Neuronal stem cell (in vitro differentiated cells): ENCODE measurements at regions not wholly inside any gene's neighbourhood (a gene's known extent, or its start where the extent isn't known, plus 50 kb on each side); places are given as distances from the start of the nearest gene placed in this dataset.

Experiments
- DNase-seq: peaks from one replicate; pipeline ENCODE4 v3.0.0-alpha.2; 2013; ENCODE audit warnings: low spot score
- H2AFZ ChIP-seq: one replicate; pipeline ENCODE4 v1.6.1; 2013; ENCODE audit warnings: mild to moderate bottlenecking, low read length, inconsistent platforms
- H2AK5ac ChIP-seq: 2 replicates; pipeline ENCODE4 v1.6.1; 2013; ENCODE audit warnings: low read depth, mild to moderate bottlenecking, inconsistent platforms, low read length, moderate library complexity, mixed read lengths
- H2BK120ac ChIP-seq: 2 replicates; pipeline ENCODE4 v1.6.1; 2013; ENCODE audit warnings: low read depth, mild to moderate bottlenecking, inconsistent platforms, low read length, moderate library complexity, mixed read lengths
- H2BK12ac ChIP-seq: one replicate; pipeline ENCODE4 v1.6.1; 2013; ENCODE audit warnings: low read length, inconsistent platforms
- H2BK15ac ChIP-seq: 2 replicates; pipeline ENCODE4 v1.6.1; 2013; ENCODE audit warnings: mild to moderate bottlenecking, low read length, inconsistent platforms, mixed read lengths
- H2BK5ac ChIP-seq: one replicate; pipeline ENCODE4 v1.6.1; 2013; ENCODE audit warnings: inconsistent platforms, mild to moderate bottlenecking, low read length, moderate library complexity
- H3K14ac ChIP-seq: one replicate; pipeline ENCODE4 v1.6.1; 2013; ENCODE audit warnings: low read length, inconsistent platforms
- H3K18ac ChIP-seq: 2 replicates; pipeline ENCODE4 v1.6.1; 2013; ENCODE audit warnings: low read length, inconsistent platforms
- H3K23ac ChIP-seq: 2 replicates; pipeline ENCODE4 v1.6.1; 2013; ENCODE audit warnings: low read depth, mild to moderate bottlenecking, mixed read lengths, low read length, inconsistent platforms; ENCODE audit not compliant: poor library complexity
- H3K27ac ChIP-seq: replicated peaks from 3 replicates; pipeline ENCODE4 v1.5.1; 2013; ENCODE audit warnings: low read length, inconsistent platforms
- H3K27me3 ChIP-seq, 3 experiments: 2 replicates each; pipeline ENCODE4 v1.6.1; 2013; ENCODE audit warnings: low read length in 3 of 3, mild to moderate bottlenecking in 2 of 3, inconsistent platforms in 1 of 3, low read depth in 1 of 3, mixed read lengths in 1 of 3, moderate library complexity in 1 of 3; ENCODE audit not compliant: control insufficient read depth in 3 of 3, insufficient read depth in 3 of 3
- H3K36me3 ChIP-seq, 2 donors: replicated peaks in 1 of 2; 2 replicates each; pipeline ENCODE4 v1.6.1; 2013; ENCODE audit warnings: low read length in 2 of 2; ENCODE audit not compliant: control insufficient read depth in 2 of 2, insufficient read depth in 2 of 2
- H3K4ac ChIP-seq: 2 replicates; pipeline ENCODE4 v1.6.1; 2013; ENCODE audit warnings: inconsistent platforms, mild to moderate bottlenecking, low read length, moderate library complexity
- H3K4me1 ChIP-seq, 2 donors: 1 replicate in 1 of 2; 2 replicates in 1 of 2; pipeline ENCODE4 v1.6.1; 2013; ENCODE audit warnings: low read length in 2 of 2, low read depth in 1 of 2; ENCODE audit not compliant: control insufficient read depth in 2 of 2, insufficient read depth in 1 of 2
- H3K4me2 ChIP-seq: one replicate; pipeline ENCODE4 v1.6.1; 2013; ENCODE audit warnings: mild to moderate bottlenecking, low read length, inconsistent platforms; ENCODE audit not compliant: insufficient read depth, poor library complexity, severe bottlenecking
- H3K4me3 ChIP-seq, 2 donors: 2 replicates each; pipeline ENCODE4 v1.5.1; 2013; ENCODE audit warnings: low read length in 2 of 2, mild to moderate bottlenecking in 2 of 2, inconsistent platforms in 1 of 2, moderate library complexity in 1 of 2
- H3K79me1 ChIP-seq: one replicate; pipeline ENCODE4 v1.6.1; 2013; ENCODE audit warnings: low read depth, mild to moderate bottlenecking, inconsistent platforms, low read length, moderate library complexity
- H3K9ac ChIP-seq: one replicate; pipeline ENCODE4 v1.6.1; 2013; ENCODE audit warnings: mild to moderate bottlenecking, low read depth, low read length, inconsistent platforms; ENCODE audit not compliant: poor library complexity
- H3K9me3 ChIP-seq, 2 donors: replicated peaks in 1 of 2; 2 replicates each; pipeline versions ENCODE3 to v1.6.1; 2013; ENCODE audit warnings: low read length in 2 of 2, mild to moderate bottlenecking in 2 of 2, inconsistent platforms in 1 of 2, low read depth in 1 of 2, mixed read lengths in 1 of 2, moderate library complexity in 1 of 2; ENCODE audit not compliant: control insufficient read depth in 2 of 2, insufficient read depth in 1 of 2
- H4K8ac ChIP-seq: one replicate; pipeline ENCODE4 v1.6.1; 2013; ENCODE audit warnings: low read depth, mild to moderate bottlenecking, inconsistent platforms, low read length, moderate library complexity
- H4K91ac ChIP-seq: one replicate; pipeline ENCODE4 v1.6.1; 2013; ENCODE audit warnings: low read length, low read depth, mild to moderate bottlenecking, inconsistent platforms; ENCODE audit not compliant: poor library complexity
- WGBS, 2 donors: extraction: QIAGEN DNeasy Blood & Tissue Kit; methylation state at CpG; one replicate each; pipeline ENCODE4 v1.1.7; 2013; ENCODE audit warnings: missing lambda C conversion rate in 2 of 2, mixed read lengths in 1 of 2; ENCODE audit not compliant: insufficient read length in 2 of 2, insufficient replicate concordance in 1 of 2; ENCODE audit errors: extremely low coverage in 2 of 2; 5-methylcytosine and 5-hydroxymethylcytosine counted together

- Histone ChIP-seq H4K8ac (no peak overlapping the region), H3K4ac (no peak overlapping the region), H3K14ac (no peak overlapping the region), H2BK120ac (no peak overlapping the region), H2BK5ac (no peak overlapping the region), H3K79me1 (no peaks in the 10 kb centered on the region), H2AFZ (no peak overlapping the region), H3K27ac (no peak overlapping the region), H3K23ac (no peak overlapping the region), H3K18ac (no peak overlapping the region), H3K36me3 (no peaks in the 10 kb centered on the region), H3K9ac (no peak overlapping the region), H3K4me2 (no peak overlapping the region), H4K91ac (no peak overlapping the region), H2BK15ac (no peak overlapping the region), H2AK5ac (no peak overlapping the region), H3K9me3 (no peaks in the 10 kb centered on the region), H2BK12ac (no peak overlapping the region), H3K4me3 (no peak overlapping the region), H3K27me3 (no peaks in the 10 kb centered on the region), H3K4me1 (peaks cover 0 to 5% of the 10 kb centered on the region in 2 donors)
- no peak for DNase-seq
- no CpG with 5 or more reads among the region's 9 CpGs for WGBS, 2 donors
These were observed 76.9 kb upstream of the NFIL3 start for GRCh38 chr9:91500509-91501014.

GRCh38 chr9:91496351-91496750 is 72.7 kb upstream of the NFIL3 start:
- Histone ChIP-seq H4K91ac (no peak overlapping the region), H4K8ac (no peak overlapping the region), H3K27ac (no peak overlapping the region), H3K27me3 (no peaks in the 10 kb centered on the region), H3K18ac (no peak overlapping the region), H3K36me3 (no peaks in the 10 kb centered on the region), H2BK15ac (no peak overlapping the region), H2BK5ac (no peak overlapping the region), H3K4me2 (no peak overlapping the region), H3K4me3 (no peak overlapping the region), H3K4me1 (peaks cover 0 to 5% of the 10 kb centered on the region in 2 donors), H3K4ac (no peak overlapping the region), H3K9ac (no peak overlapping the region), H2AFZ (no peak overlapping the region), H2BK12ac (no peak overlapping the region), H2AK5ac (no peak overlapping the region), H3K9me3 (no peaks in the 10 kb centered on the region), H3K14ac (no peak overlapping the region), H2BK120ac (no peak overlapping the region), H3K23ac (no peak overlapping the region), H3K79me1 (no peaks in the 10 kb centered on the region)
- WGBS, 2 donors, result no CpG with 5 or more reads among the region's 7 CpGs
- DNase-seq, result no peak

GRCh38 chr9:91495450-91495849 is 71.8 kb upstream of the NFIL3 start:
- Histone ChIP-seq H4K8ac (no peak overlapping the region), H2BK120ac (no peak overlapping the region), H3K18ac (no peak overlapping the region), H3K4me3 (no peak overlapping the region), H3K4ac (no peak overlapping the region), H3K14ac (no peak overlapping the region), H2BK15ac (no peak overlapping the region), H2BK5ac (no peak overlapping the region), H3K23ac (no peak overlapping the region), H3K27me3 (no peaks in the 10 kb centered on the region), H3K27ac (no peak overlapping the region), H2BK12ac (no peak overlapping the region), H3K36me3 (no peaks in the 10 kb centered on the region), H3K9me3 (no peaks in the 10 kb centered on the region), H3K4me1 (peaks cover 0 to 5% of the 10 kb centered on the region in 2 donors), H3K79me1 (no peaks in the 10 kb centered on the region), H3K9ac (no peak overlapping the region), H4K91ac (no peak overlapping the region), H2AFZ (no peak overlapping the region), H2AK5ac (no peak overlapping the region), H3K4me2 (no peak overlapping the region)
- DNase-seq, result no peak
- WGBS, 2 donors, result no CpG with 5 or more reads among the region's 4 CpGs

DNA sequence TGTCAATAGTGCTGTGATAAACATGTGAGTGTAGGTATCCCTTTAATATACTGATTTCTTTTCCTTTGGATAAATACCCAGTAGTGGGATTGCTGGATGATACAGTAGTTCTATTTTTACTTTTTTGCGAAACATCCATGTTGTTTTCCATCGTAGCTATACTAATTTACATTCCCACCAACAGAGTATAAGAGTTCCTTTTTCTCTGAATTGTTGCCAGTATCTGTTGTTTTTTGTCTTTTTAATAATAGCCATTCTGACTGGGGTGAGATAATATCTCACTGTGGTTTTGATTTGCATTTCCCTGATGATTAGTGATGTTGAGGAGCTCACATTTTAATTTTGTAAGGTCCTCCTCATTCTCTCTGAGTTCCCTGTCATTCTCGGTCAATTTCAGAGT is 71.1 kb upstream of the NFIL3 start:
- Histone ChIP-seq H2BK120ac (no peak overlapping the region), H3K27ac (no peak overlapping the region), H2BK12ac (no peak overlapping the region), H2BK5ac (no peak overlapping the region), H3K9ac (no peak overlapping the region), H3K36me3 (no peaks in the 10 kb centered on the region), H3K4me2 (no peak overlapping the region), H4K91ac (no peak overlapping the region), H2BK15ac (no peak overlapping the region), H3K4ac (no peak overlapping the region), H3K4me1 (peaks cover 0 to 5% of the 10 kb centered on the region in 2 donors), H3K18ac (no peak overlapping the region), H3K14ac (no peak overlapping the region), H3K79me1 (no peaks in the 10 kb centered on the region), H2AK5ac (no peak overlapping the region), H3K9me3 (no peaks in the 10 kb centered on the region), H4K8ac (no peak overlapping the region), H3K27me3 (no peaks in the 10 kb centered on the region), H3K4me3 (no peak overlapping the region), H3K23ac (no peak overlapping the region), H2AFZ (no peak overlapping the region)
- no CpG with 5 or more reads among the region's 3 CpGs for WGBS, 2 donors
- no peak for DNase-seq
